Right atrium auricular region (tissue), 2 donors: ENCODE measurements at regions not wholly inside any gene's neighbourhood (a gene's known extent, or its start where the extent isn't known, plus 50 kb on each side); places are given as distances from the start of the nearest gene placed in this dataset.

Experiments used
- DNase-seq: peaks from one replicate; pipeline ENCODE4 v3.0.0-alpha.2; 2019; ENCODE audit warnings: low spot score
- H3K27ac ChIP-seq, 2 donors: fragments of 200-600 bp; sonication (generic); 1 replicate in 1 of 2; 2 replicates in 1 of 2; pipeline ENCODE4 v1.5.1; 2016 to 2019
- H3K27me3 ChIP-seq, 2 donors: fragments of 200-600 bp; sonication (generic); one replicate each; pipeline versions ENCODE4 v1.5.1 to v1.6.0; 2017 to 2019
- H3K36me3 ChIP-seq: fragments of 200-600 bp; sonication (generic); one replicate; pipeline ENCODE4 v1.5.1; 2016
- H3K4me1 ChIP-seq, 2 donors: fragments of 200-600 bp; sonication (generic); one replicate each; pipeline versions ENCODE4 v1.5.1 to v1.6.0; 2017 to 2019
- H3K4me3 ChIP-seq, 2 donors: fragments of 200-600 bp; sonication (generic); 1 replicate in 1 of 2; 2 replicates in 1 of 2; pipeline ENCODE4 v1.5.1; 2017 to 2019; ENCODE audit warnings: mild to moderate bottlenecking in 1 of 2, moderate library complexity in 1 of 2
- H3K9me3 ChIP-seq, 2 donors: fragments of 200-600 bp; sonication (generic); one replicate each; pipeline ENCODE4 v1.5.1; 2019
- CTCF ChIP-seq, 2 donors: fragments of 200-600 bp; sonication (generic); IDR thresholded peaks; one replicate each; pipeline ENCODE4 v1.5.1; 2019; ENCODE audit warnings: antibody characterized with exemption in 2 of 2

GRCh38 chr2:128633501-128633900 lies 314.8 kb upstream of the HS6ST1 start:
- Histone ChIP-seq H3K4me1 (no peaks in the 10 kb centered on the region), H3K9me3 (no peaks in the 10 kb centered on the region), H3K27me3 (no peaks in the 10 kb centered on the region), H3K36me3 (no peaks in the 10 kb centered on the region), H3K4me3 (no peak overlapping the region), H3K27ac (no peak overlapping the region)
- no peak for DNase-seq
- no peak for TF ChIP-seq CTCF (IDR thresholded peaks at IDR 0.05)

- H3K4me1 ChIP-seq, result no peaks in the 10 kb centered on the region
- H3K36me3 ChIP-seq, result no peaks in the 10 kb centered on the region
- H3K4me3 ChIP-seq, result no peak overlapping the region
- H3K27me3 ChIP-seq, result no peaks in the 10 kb centered on the region
- no peak for TF ChIP-seq CTCF (IDR thresholded peaks at IDR 0.05)
- no peaks in the 10 kb centered on the region for H3K9me3 ChIP-seq
- no peak overlapping the region for H3K27ac ChIP-seq
- DNase-seq, result peak; percentile 53
Measured at GRCh38 chr2:128635361-128635900, 316.8 kb upstream of the HS6ST1 start.

- DNase-seq, result peak; percentile 49
- no peak for TF ChIP-seq CTCF (IDR thresholded peaks at IDR 0.05)
- Histone ChIP-seq H3K36me3 (no peaks in the 10 kb centered on the region), H3K4me3 (no peak overlapping the region), H3K27me3 (no peaks in the 10 kb centered on the region), H3K4me1 (no peaks in the 10 kb centered on the region), H3K27ac (no peak overlapping the region), H3K9me3 (no peaks in the 10 kb centered on the region)
Measured at GRCh38 chr2:128636802-128637147, 318.1 kb upstream of the HS6ST1 start.

- Histone ChIP-seq H3K9me3 (no peaks in the 10 kb centered on the region), H3K4me3 (no peak overlapping the region), H3K36me3 (no peaks in the 10 kb centered on the region), H3K4me1 (no peaks in the 10 kb centered on the region), H3K27ac (no peak overlapping the region), H3K27me3 (no peaks in the 10 kb centered on the region)
- TF ChIP-seq CTCF (IDR thresholded peaks at IDR 0.05), result no peak
- DNase-seq, result peak; percentile 21
Measured at GRCh38 chr2:128637481-128638155, 318.9 kb upstream of the HS6ST1 start.

GRCh38 chr2:128638341-128639119 lies 319.9 kb upstream of the HS6ST1 start:
- Histone ChIP-seq H3K4me1 (no peaks in the 10 kb centered on the region), H3K9me3 (no peaks in the 10 kb centered on the region), H3K27ac (no peak overlapping the region), H3K4me3 (no peak overlapping the region), H3K27me3 (no peaks in the 10 kb centered on the region), H3K36me3 (no peaks in the 10 kb centered on the region)
- no peak for TF ChIP-seq CTCF (IDR thresholded peaks at IDR 0.05)
- peak; percentile 58 for DNase-seq
